Activated CD8-positive, alpha-beta T cell treated with anti-CD3 and anti-CD28 coated beads, Interleukin-2, amount 10 ng/mL, durations not matched to agents 7 days and 5 days (primary cell): ENCODE measurements at regions not wholly inside any gene's neighbourhood (a gene's known extent, or its start where the extent isn't known, plus 50 kb on each side); places are given as distances from the start of the nearest gene placed in this dataset.

ENCODE experiments used
- ATAC-seq: fragments of 150-1000 bp; cut with Tn5 transposase; one replicate; pipeline ENCODE4 v1.10.0; 2021; ENCODE audit warnings: moderate library complexity
- CTCF ChIA-PET: fragments of 350-600 bp; sonication (Branson Sonifier 250); formaldehyde crosslinking; loops from one replicate; lab custom pipeline; 2021; ENCODE audit warnings: antibody characterized with exemption; lab: Charles Lee
- POLR2A ChIA-PET: fragments of 350-600 bp; sonication (Branson Sonifier 250); formaldehyde crosslinking; loops from one replicate; lab custom pipeline; 2021; ENCODE audit warnings: antibody characterized with exemption; lab: Charles Lee
- DNase-seq: peaks from one replicate; pipeline ENCODE4 v3.0.0-alpha.2; 2020
- H3K27ac Mint-ChIP-seq: one replicate; pipeline ENCODE4 v1.8.0; 2021; ENCODE audit warnings: mild to moderate bottlenecking, mixed read lengths
- H3K27me3 Mint-ChIP-seq: one replicate; pipeline ENCODE4 v1.8.0; 2021; ENCODE audit warnings: low read depth, mixed read lengths
- H3K36me3 Mint-ChIP-seq: one replicate; pipeline ENCODE4 v1.8.0; 2021; ENCODE audit warnings: low read depth, mixed read lengths
- H3K4me1 Mint-ChIP-seq: one replicate; pipeline ENCODE4 v1.8.0; 2021; ENCODE audit warnings: low read depth, mixed read lengths
- H3K4me3 Mint-ChIP-seq: one replicate; pipeline ENCODE4 v1.8.0; 2021; ENCODE audit warnings: mild to moderate bottlenecking, mixed read lengths
- H3K9me3 Mint-ChIP-seq: one replicate; pipeline ENCODE4 v1.8.0; 2022; ENCODE audit warnings: mixed read lengths; ENCODE audit not compliant: insufficient read depth

GRCh38 chr17:56648321-56648720 lies 54.8 kb downstream of the NOG start:
- no peaks in the 10 kb centered on the region for H3K36me3 Mint-ChIP-seq
- H3K27me3 Mint-ChIP-seq, result peaks cover 17% of the 10 kb centered on the region
- DNase-seq (no peak), ATAC-seq (no peak)
- no peak overlapping the region for H3K4me3 Mint-ChIP-seq
- no peaks in the 10 kb centered on the region for H3K9me3 Mint-ChIP-seq
- H3K4me1 Mint-ChIP-seq, result no peaks in the 10 kb centered on the region
- no peak overlapping the region for H3K27ac Mint-ChIP-seq
- ChIA-PET POLR2A (no interaction called here), CTCF (interaction anchor here (1.2 kb wide), 1 partner anchor 134 kb away, joined by 3 read pairs; no protein-coding TSS in a partner anchor)

- no peak overlapping the region for H3K27ac Mint-ChIP-seq
- ChIA-PET POLR2A (no interaction called here), CTCF (no interaction called here)
- peaks cover 1% of the 10 kb centered on the region for H3K4me1 Mint-ChIP-seq
- peaks cover 17% of the 10 kb centered on the region for H3K27me3 Mint-ChIP-seq
- no peaks in the 10 kb centered on the region for H3K9me3 Mint-ChIP-seq
- ATAC-seq (no peak), DNase-seq (no peak)
- no peaks in the 10 kb centered on the region for H3K36me3 Mint-ChIP-seq
- H3K4me3 Mint-ChIP-seq, result no peak overlapping the region
Measured at GRCh38 chr17:56648806-56649205, 55.3 kb downstream of the NOG start.

- Mint-ChIP-seq H3K4me1 (peaks cover 2% of the 10 kb centered on the region), H3K36me3 (no peaks in the 10 kb centered on the region), H3K9me3 (no peaks in the 10 kb centered on the region), H3K27ac (no peak overlapping the region), H3K27me3 (peaks cover 21% of the 10 kb centered on the region), H3K4me3 (no peak overlapping the region)
- no peak for ATAC-seq
- DNase-seq, result no peak
- ChIA-PET POLR2A (no interaction called here), CTCF (interaction anchor here (0.8 to 5.9 kb wide), 5 partner anchors 51 to 153 kb away, joined by 3 to 34 read pairs (median 9); partner anchors contain the start of gene NOG)
Measured at GRCh38 chr17:56652628-56653027, 59.1 kb downstream of the NOG start.

GRCh38 chr17:56653877-56654276 lies 60.4 kb downstream of the NOG start:
- no peak overlapping the region for H3K4me3 Mint-ChIP-seq
- no peak overlapping the region for H3K27ac Mint-ChIP-seq
- DNase-seq, result peak; percentile 60
- ChIA-PET POLR2A (no interaction called here), CTCF (interaction anchor here (0.7 to 5.9 kb wide), 10 partner anchors 24 to 154 kb away, joined by 3 to 34 read pairs (median 6); partner anchors contain the start of gene NOG)
- no peaks in the 10 kb centered on the region for H3K36me3 Mint-ChIP-seq
- peaks cover 2% of the 10 kb centered on the region for H3K4me1 Mint-ChIP-seq
- H3K27me3 Mint-ChIP-seq, result peaks cover 17% of the 10 kb centered on the region
- ATAC-seq, result peak; percentile 89
- no peaks in the 10 kb centered on the region for H3K9me3 Mint-ChIP-seq

- ChIA-PET CTCF (interaction anchor here (1.1 to 5.9 kb wide), 4 partner anchors 50 to 123 kb away, joined by 3 to 34 read pairs (median 6); partner anchors contain the start of gene NOG), POLR2A (no interaction called here)
- Mint-ChIP-seq H3K4me3 (no peak overlapping the region), H3K9me3 (no peaks in the 10 kb centered on the region), H3K36me3 (no peaks in the 10 kb centered on the region), H3K27me3 (peaks cover 20% of the 10 kb centered on the region), H3K4me1 (peaks cover 3% of the 10 kb centered on the region), H3K27ac (no peak overlapping the region)
- no peak for ATAC-seq
- no peak for DNase-seq
Measured at GRCh38 chr17:56656701-56657327, 63.3 kb downstream of the NOG start.

GRCh38 chr17:56658648-56659047 lies 65.1 kb downstream of the NOG start:
- ChIA-PET POLR2A (no interaction called here), CTCF (interaction anchor here (1.2 kb wide), 2 partner anchors 57 to 150 kb away, joined by 3 to 5 read pairs; no protein-coding TSS in a partner anchor)
- H3K9me3 Mint-ChIP-seq, result no peaks in the 10 kb centered on the region
- no peak overlapping the region for H3K27ac Mint-ChIP-seq
- ATAC-seq (no peak), DNase-seq (no peak)
- H3K27me3 Mint-ChIP-seq, result peaks cover 20% of the 10 kb centered on the region
- H3K36me3 Mint-ChIP-seq, result no peaks in the 10 kb centered on the region
- peaks cover 3% of the 10 kb centered on the region for H3K4me1 Mint-ChIP-seq
- H3K4me3 Mint-ChIP-seq, result no peak overlapping the region

- Mint-ChIP-seq H3K36me3 (no peaks in the 10 kb centered on the region), H3K27ac (no peak overlapping the region), H3K4me1 (peaks cover 1% of the 10 kb centered on the region), H3K9me3 (no peaks in the 10 kb centered on the region), H3K4me3 (no peak overlapping the region), H3K27me3 (peaks cover 22% of the 10 kb centered on the region)
- DNase-seq (no peak), ATAC-seq (no peak)
- ChIA-PET POLR2A (no interaction called here), CTCF (no interaction called here)
Measured at GRCh38 chr17:56659622-56660021, 66.1 kb downstream of the NOG start.

- Mint-ChIP-seq H3K27me3 (peaks cover 18% of the 10 kb centered on the region), H3K4me1 (peaks cover 1% of the 10 kb centered on the region), H3K4me3 (no peak overlapping the region), H3K36me3 (no peaks in the 10 kb centered on the region), H3K9me3 (no peaks in the 10 kb centered on the region), H3K27ac (no peak overlapping the region)
- ATAC-seq, result no peak
- no peak for DNase-seq
- ChIA-PET POLR2A (no interaction called here), CTCF (no interaction called here)
Measured at GRCh38 chr17:56661906-56662305, 68.4 kb downstream of the NOG start.

- ChIA-PET CTCF (interaction anchor here (0.9 kb wide), 1 partner anchor 17 kb away, joined by 3 read pairs; no protein-coding TSS in a partner anchor), POLR2A (no interaction called here)
- peaks cover 16% of the 10 kb centered on the region for H3K27me3 Mint-ChIP-seq
- no peak for ATAC-seq
- no peaks in the 10 kb centered on the region for H3K4me1 Mint-ChIP-seq
- no peak overlapping the region for H3K27ac Mint-ChIP-seq
- DNase-seq, result no peak
- no peaks in the 10 kb centered on the region for H3K36me3 Mint-ChIP-seq
- H3K9me3 Mint-ChIP-seq, result no peaks in the 10 kb centered on the region
- H3K4me3 Mint-ChIP-seq, result no peak overlapping the region
Measured at GRCh38 chr17:56665864-56666263, 72.4 kb downstream of the NOG start.

GRCh38 chr17:56667925-56668458 lies 74.5 kb downstream of the NOG start:
- no peak for ATAC-seq
- CTCF ChIA-PET, result interaction anchor here (1.0 kb wide), 1 partner anchor 10 kb away, joined by 3 read pairs; no protein-coding TSS in a partner anchor
- Mint-ChIP-seq H3K36me3 (no peaks in the 10 kb centered on the region), H3K4me3 (no peak overlapping the region), H3K27ac (no peak overlapping the region), H3K27me3 (peaks cover 26% of the 10 kb centered on the region), H3K9me3 (no peaks in the 10 kb centered on the region), H3K4me1 (no peaks in the 10 kb centered on the region)
- POLR2A ChIA-PET, result no interaction called here
- no peak for DNase-seq

GRCh38 chr17:56672195-56672594 lies 78.7 kb downstream of the NOG start:
- H3K4me1 Mint-ChIP-seq, result peaks cover 12% of the 10 kb centered on the region
- peaks cover 49% of the 10 kb centered on the region for H3K27me3 Mint-ChIP-seq
- no peaks in the 10 kb centered on the region for H3K36me3 Mint-ChIP-seq
- no peak overlapping the region for H3K4me3 Mint-ChIP-seq
- no peak for DNase-seq
- H3K27ac Mint-ChIP-seq, result no peak overlapping the region
- POLR2A ChIA-PET, result no interaction called here
- ATAC-seq, result no peak
- H3K9me3 Mint-ChIP-seq, result no peaks in the 10 kb centered on the region
- CTCF ChIA-PET, result interaction anchor here (1.0 kb wide), 1 partner anchor 43 kb away, joined by 3 read pairs; no protein-coding TSS in a partner anchor

- CTCF ChIA-PET, result interaction anchor here (1.0 to 2.5 kb wide), 4 partner anchors 20 to 174 kb away, joined by 3 to 12 read pairs (median 4); no protein-coding TSS in a partner anchor
- POLR2A ChIA-PET, result no interaction called here
- DNase-seq (no peak), ATAC-seq (no peak)
- Mint-ChIP-seq H3K27ac (no peak overlapping the region), H3K36me3 (no peaks in the 10 kb centered on the region), H3K4me3 (no peak overlapping the region), H3K27me3 (peaks cover 64% of the 10 kb centered on the region), H3K4me1 (peaks cover 15% of the 10 kb centered on the region), H3K9me3 (no peaks in the 10 kb centered on the region)
Measured at GRCh38 chr17:56674401-56674925, 81.0 kb downstream of the NOG start.
